HEK293T (cell line): ENCODE measurements at regions not wholly inside any gene's neighbourhood (a gene's known extent, or its start where the extent isn't known, plus 50 kb on each side); places are given as distances from the start of the nearest gene placed in this dataset.

Source experiments
- CTCF ChIA-PET: fragments of 350-600 bp; formaldehyde crosslinking; extraction: SDS; loops from one replicate; lab custom pipeline; 2021; ENCODE audit warnings: antibody characterized with exemption, inconsistent platforms; lab: Yijun Ruan, JAX
- POLR2A ChIA-PET: fragments of 350-600 bp; formaldehyde crosslinking; extraction: SDS; loops from one replicate; lab custom pipeline; 2020; ENCODE audit warnings: antibody characterized with exemption, inconsistent platforms; lab: Yijun Ruan, JAX
- DNase-seq: peaks from one replicate; pipeline ENCODE4 v3.0.0; 2012; ENCODE audit warnings: mixed read lengths; ENCODE audit errors: extremely low spot score
- ARNT ChIP-seq: fragments of 450-650 bp; IDR thresholded peaks from 2 replicates; pipeline ENCODE4 v1.6.1; 2017; ENCODE audit warnings: mild to moderate bottlenecking
- BHLHE40 ChIP-seq: fragments of 450-650 bp; IDR thresholded peaks from 2 replicates; pipeline ENCODE4 v1.6.1; 2016; ENCODE audit warnings: mild to moderate bottlenecking, moderate library complexity, borderline replicate concordance
- CTBP1 ChIP-seq: fragments of 450-650 bp; IDR thresholded peaks from 2 replicates; pipeline ENCODE4 v1.6.1; 2016; ENCODE audit warnings: borderline replicate concordance
- ELF4 ChIP-seq: fragments of 450-650 bp; IDR thresholded peaks from 2 replicates; pipeline ENCODE4 v1.6.1; 2017; ENCODE audit warnings: antibody characterized with exemption
- FOXA1 ChIP-seq: fragments of 450-650 bp; IDR thresholded peaks from 2 replicates; pipeline ENCODE4 v1.6.1; 2016; ENCODE audit warnings: mild to moderate bottlenecking
- FOXK2 ChIP-seq: fragments of 450-650 bp; IDR thresholded peaks from 2 replicates; pipeline ENCODE4 v1.6.1; 2016; ENCODE audit warnings: mild to moderate bottlenecking
- FOXM1 ChIP-seq: fragments of 450-650 bp; IDR thresholded peaks from 2 replicates; pipeline ENCODE4 v1.6.1; 2017; ENCODE audit warnings: mild to moderate bottlenecking, borderline replicate concordance
- HDGF ChIP-seq: fragments of 450-650 bp; IDR thresholded peaks from 2 replicates; pipeline ENCODE4 v1.6.1; 2017; ENCODE audit warnings: antibody characterized with exemption, borderline replicate concordance
- L3MBTL2 ChIP-seq: fragments of 450-650 bp; conservative IDR thresholded peaks from 2 replicates; pipeline ENCODE4 v1.6.1; 2016; ENCODE audit warnings: mild to moderate bottlenecking
- LEF1 ChIP-seq: fragments of 450-650 bp; IDR thresholded peaks from 2 replicates; pipeline ENCODE4 v1.6.1; 2017; ENCODE audit warnings: mild to moderate bottlenecking, borderline replicate concordance
- NFRKB ChIP-seq: fragments of 450-650 bp; IDR thresholded peaks from 2 replicates; pipeline ENCODE4 v1.6.1; 2016; ENCODE audit warnings: mild to moderate bottlenecking, moderate library complexity
- PKNOX1 ChIP-seq: fragments of 450-650 bp; IDR thresholded peaks from 2 replicates; pipeline ENCODE4 v1.6.1; 2016
- SP1 ChIP-seq: fragments of 450-650 bp; IDR thresholded peaks from 2 replicates; pipeline ENCODE4 v1.6.1; 2017
- SUZ12 ChIP-seq: fragments of 450-650 bp; IDR thresholded peaks from 2 replicates; pipeline ENCODE4 v1.6.1; 2016; ENCODE audit warnings: mild to moderate bottlenecking
- TARDBP ChIP-seq: fragments of 450-650 bp; IDR thresholded peaks from 2 replicates; pipeline ENCODE4 v1.6.1; 2016
- ZNF384 ChIP-seq: fragments of 450-650 bp; IDR thresholded peaks from 2 replicates; pipeline ENCODE4 v1.6.1; 2016

- no peak for DNase-seq
Measured at GRCh38 chr5:67405101-67405364, 208.4 kb upstream of the CD180 start.

GRCh38 chr5:67404256-67405100 lies 207.9 kb upstream of the CD180 start:
- TF ChIP-seq SP1 (no peak), BHLHE40 (no peak), ARNT (no peak), HDGF (no peak), FOXM1 (no peak), NFRKB (no peak), ZNF384 (no peak), PKNOX1 (no peak), ELF4 (no peak), SUZ12 (no peak), LEF1 (no peak)
- no peak for DNase-seq
- ChIA-PET CTCF (no interaction called here), POLR2A (no interaction called here)

More at GRCh38 chr5:67405101-67405364, 208.4 kb upstream of the CD180 start:
- no peak for TF ChIP-seq TARDBP
- no peak for TF ChIP-seq BHLHE40
- no peak for TF ChIP-seq ZNF384
- TF ChIP-seq LEF1, result no peak
- no peak for TF ChIP-seq FOXA1
- no peak for TF ChIP-seq L3MBTL2
- TF ChIP-seq ELF4, result no peak
- TF ChIP-seq HDGF, result no peak
- TF ChIP-seq FOXM1, result no peak
- TF ChIP-seq PKNOX1, result no peak
- no peak for TF ChIP-seq NFRKB
- ChIA-PET CTCF (no interaction called here), POLR2A (no interaction called here)

GRCh38 chr5:67402526-67402925 lies 205.9 kb upstream of the CD180 start:
- no peak for DNase-seq
- POLR2A ChIA-PET, result no interaction called here
- TF ChIP-seq PKNOX1 (no peak), HDGF (no peak), SUZ12 (no peak), ELF4 (no peak), CTBP1 (no peak), NFRKB (no peak), SP1 (no peak), LEF1 (no peak)
- CTCF ChIA-PET, result no interaction called here

- CTCF ChIA-PET, result no interaction called here
- POLR2A ChIA-PET, result no interaction called here
- TF ChIP-seq BHLHE40 (no peak), FOXM1 (no peak), FOXK2 (no peak), LEF1 (no peak), ARNT (no peak), SUZ12 (no peak), CTBP1 (no peak), TARDBP (no peak), SP1 (no peak), PKNOX1 (no peak)
- DNase-seq, result no peak
Measured at GRCh38 chr5:67401172-67401571, 204.6 kb upstream of the CD180 start.

GRCh38 chr5:67400752-67401151 lies 204.2 kb upstream of the CD180 start:
- POLR2A ChIA-PET, result no interaction called here
- DNase-seq, result no peak
- CTCF ChIA-PET, result no interaction called here
- TF ChIP-seq HDGF, result no peak
- no peak for TF ChIP-seq ELF4
- no peak for TF ChIP-seq SP1
- TF ChIP-seq ARNT, result no peak
- no peak for TF ChIP-seq L3MBTL2
- TF ChIP-seq CTBP1, result no peak

GRCh38 chr5:67395790-67396418 lies 199.3 kb upstream of the CD180 start:
- no peak for DNase-seq
- POLR2A ChIA-PET, result no interaction called here
- TF ChIP-seq CTBP1, result no peak
- no peak for TF ChIP-seq HDGF
- no peak for TF ChIP-seq ELF4
- TF ChIP-seq NFRKB, result no peak
- no peak for TF ChIP-seq SUZ12
- no peak for TF ChIP-seq ARNT
- no peak for TF ChIP-seq SP1
- no peak for TF ChIP-seq PKNOX1
- no peak for TF ChIP-seq L3MBTL2
- TF ChIP-seq BHLHE40, result no peak
- CTCF ChIA-PET, result no interaction called here
